ENCODE measurements at regions not wholly inside any gene's neighbourhood (a gene's known extent, or its start where the extent isn't known, plus 50 kb on each side); places are given as distances from the start of the nearest gene placed in this dataset.

DNA sequence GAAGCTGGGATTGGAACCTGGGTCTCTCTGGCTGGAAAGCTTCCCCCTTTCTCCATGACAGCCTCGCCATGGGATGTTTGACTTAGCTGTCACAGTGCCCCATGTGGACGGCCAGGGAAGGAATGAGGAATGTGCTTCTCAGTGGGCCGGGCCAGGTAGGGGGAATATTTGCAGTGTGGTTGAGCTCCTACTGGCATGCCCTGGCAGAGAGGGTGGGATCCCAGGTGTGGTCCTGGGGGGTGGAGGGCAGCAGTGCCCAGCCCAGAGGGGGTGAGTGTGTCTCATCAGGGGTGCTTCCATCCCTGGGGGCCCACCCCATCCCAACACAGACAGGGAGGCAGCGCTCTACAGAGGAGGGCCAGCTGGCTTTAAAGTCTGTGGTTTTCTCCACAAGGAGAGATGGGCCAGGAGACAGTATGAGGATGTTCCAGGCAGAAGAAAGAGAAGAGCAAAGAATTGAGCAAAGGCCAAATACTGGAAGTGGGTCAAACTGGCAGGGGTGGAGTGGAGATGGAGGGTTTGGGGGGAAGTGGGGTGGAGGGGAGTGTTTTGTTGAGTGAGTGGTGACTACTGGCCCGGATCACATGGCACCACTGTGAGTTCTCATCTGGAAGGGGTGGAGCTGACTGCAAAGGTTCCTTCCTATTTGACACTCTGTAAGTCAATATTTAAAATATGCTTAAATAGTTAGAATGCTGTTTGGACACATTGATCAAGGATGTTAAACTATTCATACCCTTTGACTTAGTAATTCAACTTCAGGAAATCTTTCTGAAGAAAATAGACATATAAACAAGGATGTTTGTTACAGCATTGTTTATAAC lies 94.0 kb downstream of the MYCN start:
- TF ChIP-seq, protein P1, sequence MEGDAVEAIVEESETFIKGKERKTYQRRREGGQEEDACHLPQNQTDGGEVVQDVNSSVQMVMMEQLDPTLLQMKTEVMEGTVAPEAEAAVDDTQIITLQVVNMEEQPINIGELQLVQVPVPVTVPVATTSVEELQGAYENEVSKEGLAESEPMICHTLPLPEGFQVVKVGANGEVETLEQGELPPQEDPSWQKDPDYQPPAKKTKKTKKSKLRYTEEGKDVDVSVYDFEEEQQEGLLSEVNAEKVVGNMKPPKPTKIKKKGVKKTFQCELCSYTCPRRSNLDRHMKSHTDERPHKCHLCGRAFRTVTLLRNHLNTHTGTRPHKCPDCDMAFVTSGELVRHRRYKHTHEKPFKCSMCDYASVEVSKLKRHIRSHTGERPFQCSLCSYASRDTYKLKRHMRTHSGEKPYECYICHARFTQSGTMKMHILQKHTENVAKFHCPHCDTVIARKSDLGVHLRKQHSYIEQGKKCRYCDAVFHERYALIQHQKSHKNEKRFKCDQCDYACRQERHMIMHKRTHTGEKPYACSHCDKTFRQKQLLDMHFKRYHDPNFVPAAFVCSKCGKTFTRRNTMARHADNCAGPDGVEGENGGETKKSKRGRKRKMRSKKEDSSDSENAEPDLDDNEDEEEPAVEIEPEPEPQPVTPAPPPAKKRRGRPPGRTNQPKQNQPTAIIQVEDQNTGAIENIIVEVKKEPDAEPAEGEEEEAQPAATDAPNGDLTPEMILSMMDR (IDR thresholded peaks at IDR 0.05; ENCODE audit: low read length), result peak; percentile 9; the same call in 1 of the 2 replicates
- no peak for TF ChIP-seq EZH2 (IDR thresholded peaks at IDR 0.05; ENCODE audit: borderline replicate concordance, low read length)
